ENCODE measurements at regions not wholly inside any gene's neighbourhood (a gene's known extent, or its start where the extent isn't known, plus 50 kb on each side); places are given as distances from the start of the nearest gene placed in this dataset.

- peaks cover 4% of the 10 kb centered on the region in 2 donors for H3K36me3 Mint-ChIP-seq
- DNase-seq, result no peak
- H3K27me3 Mint-ChIP-seq, result no peaks in the 10 kb centered on the region
- peaks cover 0 to 1% of the 10 kb centered on the region in 2 donors for H3K9me3 Mint-ChIP-seq
- ATAC-seq (replicated peaks), result no peak
- H3K4me3 Mint-ChIP-seq, result no peak overlapping the region
- no peak overlapping the region for H3K27ac Mint-ChIP-seq
- H3K4me1 Mint-ChIP-seq, result peaks cover 10 to 29% of the 10 kb centered on the region in 2 donors
Measured at GRCh38 chr12:92332552-92332951, 186.9 kb upstream of the BTG1 start.

- ATAC-seq (replicated peaks), result no peak
Measured at GRCh38 chr12:92331383-92331782, 185.7 kb upstream of the BTG1 start.

DNA sequence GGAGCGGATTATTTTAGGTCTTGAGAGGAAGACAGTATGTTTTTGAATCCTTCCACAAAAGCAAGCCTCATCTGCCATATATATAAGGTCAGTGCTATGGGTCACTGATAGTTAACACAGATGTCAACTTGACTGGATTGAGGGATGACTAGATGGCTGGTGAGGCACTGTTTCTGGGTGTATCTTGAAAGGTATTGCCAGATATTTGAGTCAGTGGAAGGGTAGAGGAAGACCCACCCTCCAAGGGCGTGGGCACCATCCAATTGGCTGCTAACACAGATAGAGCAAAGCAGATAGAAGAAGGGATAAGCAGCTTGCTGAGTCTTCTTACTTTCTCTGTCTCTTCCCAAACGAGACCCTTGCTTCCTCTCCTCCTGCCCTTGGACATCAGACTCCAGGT, 185.0 kb upstream of the BTG1 start:
- Mint-ChIP-seq H3K9me3 (peaks cover 3 to 4% of the 10 kb centered on the region in 2 donors), H3K27me3 (no peaks in the 10 kb centered on the region), H3K27ac (no peak overlapping the region), H3K4me1 (peaks cover 17 to 44% of the 10 kb centered on the region in 2 donors), H3K4me3 (no peak overlapping the region), H3K36me3 (peaks cover 4 to 8% of the 10 kb centered on the region in 2 donors)
- DNase-seq (no peak), ATAC-seq (replicated peaks) (no peak)

More at GRCh38 chr12:92331383-92331782, 185.7 kb upstream of the BTG1 start:
- Mint-ChIP-seq H3K27ac (no peak overlapping the region), H3K27me3 (no peaks in the 10 kb centered on the region), H3K4me1 (peaks cover 15 to 37% of the 10 kb centered on the region in 2 donors), H3K36me3 (peaks cover 4% of the 10 kb centered on the region in 2 donors), H3K4me3 (no peak overlapping the region), H3K9me3 (peaks cover 0 to 1% of the 10 kb centered on the region in 2 donors)
- DNase-seq, result no peak

DNA sequence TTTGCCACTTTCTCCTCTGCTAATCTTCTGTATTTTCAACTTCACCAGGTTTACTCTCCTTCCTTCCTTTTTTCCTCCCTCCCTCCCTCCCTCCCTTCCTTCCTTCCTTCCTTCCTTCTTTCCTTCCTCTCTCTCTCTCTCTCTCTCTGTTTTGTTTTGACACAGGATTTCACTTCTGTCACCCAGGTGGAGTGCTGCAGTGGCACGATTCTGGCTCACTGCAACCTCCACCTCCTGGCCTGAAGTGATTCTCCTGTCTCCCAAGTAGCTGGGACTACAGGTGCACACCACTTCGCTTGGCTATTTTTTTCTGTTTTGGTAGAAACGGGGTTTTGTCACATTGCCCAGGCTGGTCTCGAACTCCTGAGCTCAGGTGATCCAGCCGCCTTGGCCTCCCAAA, 181.2 kb upstream of the BTG1 start:
- Mint-ChIP-seq H3K27ac (no peak overlapping the region), H3K36me3 (peaks cover 12 to 18% of the 10 kb centered on the region in 2 donors), H3K4me1 (peaks cover 14 to 46% of the 10 kb centered on the region in 2 donors), H3K4me3 (no peak overlapping the region), H3K9me3 (peaks cover 8 to 12% of the 10 kb centered on the region in 2 donors), H3K27me3 (no peaks in the 10 kb centered on the region)
- DNase-seq (no peak), ATAC-seq (replicated peaks) (no peak)

GRCh38 chr12:92324849-92325500, 179.3 kb upstream of the BTG1 start:
- peaks cover 12 to 18% of the 10 kb centered on the region in 2 donors for H3K36me3 Mint-ChIP-seq
- DNase-seq (no peak), ATAC-seq (replicated peaks) (no peak)
- H3K9me3 Mint-ChIP-seq, result peaks cover 8 to 17% of the 10 kb centered on the region in 2 donors
- no peak overlapping the region for H3K4me3 Mint-ChIP-seq
- no peaks in the 10 kb centered on the region for H3K27me3 Mint-ChIP-seq
- H3K4me1 Mint-ChIP-seq, result peaks cover 14 to 51% of the 10 kb centered on the region in 2 donors
- peak overlapping the region; percentile 82 for H3K27ac Mint-ChIP-seq

DNA sequence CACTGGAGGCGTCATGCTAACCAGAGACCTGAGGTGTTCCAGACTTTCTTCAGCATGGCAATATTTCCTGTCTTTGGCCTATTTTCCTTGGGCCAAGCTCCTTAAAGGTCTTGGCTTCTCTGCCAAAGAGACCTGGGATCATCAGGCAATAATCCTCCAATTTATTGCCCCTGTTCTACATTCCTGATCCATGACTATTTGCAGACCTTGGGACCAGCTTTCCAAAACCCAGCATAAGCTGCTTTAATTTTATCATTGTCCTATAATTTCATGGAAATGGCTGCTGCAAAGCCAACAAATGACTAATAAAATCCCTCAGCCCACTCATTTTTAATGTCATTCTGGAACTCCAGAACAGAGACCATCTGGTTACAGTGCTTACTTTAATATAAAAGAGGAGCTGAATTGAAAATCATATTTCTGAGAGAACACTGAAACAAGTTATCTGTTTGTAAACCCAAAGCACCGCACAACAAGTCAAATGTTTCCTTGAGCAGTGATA, 166.9 kb upstream of the BTG1 start:
- Mint-ChIP-seq H3K27ac (no peak overlapping the region), H3K36me3 (no peaks in the 10 kb centered on the region), H3K4me3 (no peak overlapping the region), H3K27me3 (no peaks in the 10 kb centered on the region), H3K9me3 (no peaks in the 10 kb centered on the region), H3K4me1 (peaks cover 4% of the 10 kb centered on the region in 2 donors)
- ATAC-seq (replicated peaks), result no peak
- no peak for DNase-seq

DNA sequence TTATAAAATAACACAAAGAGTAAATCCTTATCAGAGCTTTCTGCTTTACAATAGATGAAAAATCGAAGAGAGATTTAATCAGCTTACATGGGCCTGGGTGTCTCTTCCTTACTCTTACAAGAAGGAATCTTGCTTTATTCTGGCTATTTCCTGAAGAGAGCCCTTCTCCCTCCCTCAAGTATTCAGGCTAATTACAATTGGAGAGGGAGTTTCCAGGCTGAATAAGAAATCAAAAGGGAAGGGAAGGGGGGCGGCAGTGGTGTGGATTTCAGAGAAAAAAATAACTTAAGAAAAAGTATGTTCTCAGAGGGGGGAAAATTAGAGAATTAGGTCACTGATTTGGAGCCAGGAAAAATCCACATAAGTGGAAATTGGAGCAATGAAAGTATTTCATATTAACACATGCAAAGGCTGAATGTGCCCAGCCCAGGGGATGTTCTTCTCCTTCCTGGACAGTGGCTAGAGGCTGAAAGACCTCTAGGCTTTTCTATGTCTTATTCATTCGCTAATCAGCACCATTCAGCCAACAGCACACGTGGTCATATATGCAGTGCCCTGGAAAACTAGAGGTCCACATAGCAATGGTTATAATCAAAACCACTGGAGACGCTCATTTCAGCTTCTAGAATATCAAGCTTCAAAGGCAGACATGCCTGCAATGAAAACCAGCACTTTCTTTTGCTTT, 158.9 kb upstream of the BTG1 start:
- H3K9me3 Mint-ChIP-seq, result peaks cover 4 to 5% of the 10 kb centered on the region in 2 donors
- peaks cover 6 to 9% of the 10 kb centered on the region in 2 donors for H3K36me3 Mint-ChIP-seq
- no peak overlapping the region for H3K27ac Mint-ChIP-seq
- no peak for ATAC-seq (replicated peaks)
- no peaks in the 10 kb centered on the region for H3K27me3 Mint-ChIP-seq
- peaks cover 8 to 14% of the 10 kb centered on the region in 2 donors for H3K4me1 Mint-ChIP-seq
- H3K4me3 Mint-ChIP-seq, result no peak overlapping the region
- no peak for DNase-seq

- H3K9me3 Mint-ChIP-seq, result peaks cover 4 to 5% of the 10 kb centered on the region in 2 donors
- no peaks in the 10 kb centered on the region for H3K27me3 Mint-ChIP-seq
- H3K27ac Mint-ChIP-seq, result no peak overlapping the region
- H3K4me1 Mint-ChIP-seq, result peaks cover 11 to 13% of the 10 kb centered on the region in 2 donors
- H3K36me3 Mint-ChIP-seq, result peaks cover 5 to 6% of the 10 kb centered on the region in 2 donors
- ATAC-seq (replicated peaks), result peak in 1 of 2 donors; percentile 10
- H3K4me3 Mint-ChIP-seq, result no peak overlapping the region
- no peak for DNase-seq
Measured at GRCh38 chr12:92302041-92302829, 156.6 kb upstream of the BTG1 start.

DNA sequence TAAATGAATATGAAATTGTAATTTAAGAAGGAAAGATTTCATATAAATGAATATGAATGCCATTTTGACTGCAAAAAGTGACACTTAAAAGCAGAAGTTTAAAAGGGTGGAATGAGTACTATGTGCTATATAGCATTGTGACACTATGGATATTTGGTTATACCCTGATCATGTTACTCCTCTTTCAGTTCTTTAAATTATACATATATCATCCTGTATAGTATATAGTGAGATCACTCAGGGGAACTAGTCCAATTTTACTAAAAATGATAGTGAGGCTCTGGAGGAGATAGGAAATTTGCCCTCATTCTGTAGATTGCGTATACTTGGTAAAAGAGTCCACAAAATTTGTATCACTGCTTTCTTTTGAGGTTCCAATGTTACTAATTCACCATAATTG, 155.7 kb upstream of the BTG1 start:
- DNase-seq, result no peak
- Mint-ChIP-seq H3K4me1 (peaks cover 11 to 14% of the 10 kb centered on the region in 2 donors), H3K27ac (no peak overlapping the region), H3K36me3 (no peaks in the 10 kb centered on the region), H3K9me3 (no peaks in the 10 kb centered on the region), H3K4me3 (no peak overlapping the region), H3K27me3 (no peaks in the 10 kb centered on the region)
- peak; percentile 82 to 88 for ATAC-seq (replicated peaks)

- Mint-ChIP-seq H3K27ac (no peak overlapping the region), H3K27me3 (no peaks in the 10 kb centered on the region), H3K4me1 (peaks cover 11 to 14% of the 10 kb centered on the region in 2 donors), H3K4me3 (no peak overlapping the region), H3K36me3 (no peaks in the 10 kb centered on the region), H3K9me3 (no peaks in the 10 kb centered on the region)
- no peak for DNase-seq
- peak; percentile 56 to 64 for ATAC-seq (replicated peaks)
Measured at GRCh38 chr12:92300777-92301176, 155.1 kb upstream of the BTG1 start.

GRCh38 chr12:92299744-92300143, 154.1 kb upstream of the BTG1 start:
- no peak for DNase-seq
- Mint-ChIP-seq H3K27me3 (no peaks in the 10 kb centered on the region), H3K4me3 (no peak overlapping the region), H3K9me3 (no peaks in the 10 kb centered on the region), H3K27ac (no peak overlapping the region), H3K4me1 (peaks cover 11 to 17% of the 10 kb centered on the region in 2 donors), H3K36me3 (peaks cover 0 to 3% of the 10 kb centered on the region in 2 donors)
- ATAC-seq (replicated peaks), result no peak

DNA sequence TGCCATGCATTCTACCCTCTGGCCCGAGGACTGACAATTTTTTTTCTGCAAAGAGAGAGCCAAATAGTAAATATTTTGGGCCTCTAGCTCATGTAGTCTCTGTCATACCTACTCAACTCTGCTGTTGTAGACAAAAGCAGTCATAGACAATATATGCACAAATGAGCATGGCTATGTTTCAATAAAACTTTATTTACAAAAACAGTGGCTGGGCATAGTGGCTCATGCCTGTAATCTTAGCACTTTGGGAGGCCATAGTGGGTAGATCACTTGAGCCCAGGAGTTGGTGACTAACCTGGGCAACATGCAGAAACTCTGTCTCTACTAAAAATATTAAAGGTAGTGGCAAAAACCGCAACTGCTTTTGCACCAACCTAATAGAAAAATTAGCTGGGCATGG, 153.7 kb upstream of the BTG1 start:
- Mint-ChIP-seq H3K27ac (no peak overlapping the region), H3K9me3 (no peaks in the 10 kb centered on the region)

DNA sequence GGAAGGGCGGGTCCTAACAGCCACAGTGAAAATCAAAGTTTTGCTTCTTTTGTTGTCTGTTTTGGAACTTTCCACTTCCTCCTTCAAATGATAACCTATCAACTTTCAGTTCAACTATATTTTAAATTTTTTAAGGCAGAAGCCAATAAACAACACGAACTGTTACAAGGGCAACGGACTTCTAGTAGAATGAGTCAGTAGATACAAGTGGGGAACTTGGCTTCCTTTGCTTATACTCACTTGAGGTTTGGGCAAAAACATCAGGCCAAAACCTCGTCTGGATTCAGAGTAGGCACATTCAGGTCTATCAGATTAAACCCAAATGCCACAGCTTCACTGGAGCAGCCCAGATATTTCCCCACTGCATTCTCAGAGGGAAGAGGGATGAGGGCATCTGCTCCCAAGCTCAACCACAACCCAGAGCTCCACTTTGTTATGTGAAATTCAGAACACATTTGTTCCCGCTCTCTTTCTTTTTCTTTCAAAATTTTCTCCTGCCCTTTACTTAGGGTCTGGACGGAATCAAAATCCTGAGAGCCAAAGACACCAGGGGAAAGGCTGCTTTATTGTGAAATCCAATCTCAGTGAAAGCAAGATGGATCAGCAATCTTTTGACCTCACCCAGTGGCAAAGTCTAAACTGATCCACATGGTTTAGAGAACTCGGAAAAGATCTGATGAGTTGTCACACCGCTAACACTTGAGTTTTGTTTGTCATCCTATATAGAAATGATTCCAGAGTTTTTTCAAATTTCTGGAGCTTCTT, 152.5 kb upstream of the BTG1 start:
- peak; percentile 87 for ATAC-seq (replicated peaks)
- Mint-ChIP-seq H3K36me3 (peaks cover 0 to 6% of the 10 kb centered on the region in 2 donors), H3K4me3 (peak overlapping the region in 1 of 2 donors; percentile 11), H3K27me3 (no peaks in the 10 kb centered on the region), H3K27ac (peak overlapping the region; percentile 88), H3K9me3 (no peaks in the 10 kb centered on the region), H3K4me1 (peaks cover 0 to 11% of the 10 kb centered on the region in 2 donors)
- peak; percentile 29 for DNase-seq

More for the DNA sequence above, 153.7 kb upstream of the BTG1 start:
- DNase-seq (no peak), ATAC-seq (replicated peaks) (no peak)
- Mint-ChIP-seq H3K36me3 (peaks cover 0 to 3% of the 10 kb centered on the region in 2 donors), H3K4me1 (peaks cover 8 to 16% of the 10 kb centered on the region in 2 donors), H3K27me3 (no peaks in the 10 kb centered on the region), H3K4me3 (no peak overlapping the region)
